ENCODE measurements at regions not wholly inside any gene's neighbourhood (a gene's known extent, or its start where the extent isn't known, plus 50 kb on each side); places are given as distances from the start of the nearest gene placed in this dataset.

- no peak for DNase-seq (ENCODE audit: extremely low read depth, low read depth)
- no peak for TF ChIP-seq CTCF (IDR thresholded peaks at IDR 0.05; ENCODE audit: low read depth, low read length)
These were observed 109.2 kb upstream of the PTPN1 start for GRCh38 chr20:50400705-50401586.

GRCh38 chr20:50401587-50402418 is 108.4 kb upstream of the PTPN1 start:
- no peak for DNase-seq (ENCODE audit: extremely low read depth, low read depth)

GRCh38 chr20:50403565-50404418 is 106.4 kb upstream of the PTPN1 start:
- TF ChIP-seq CTCF (IDR thresholded peaks at IDR 0.05; ENCODE audit: low read depth, low read length) = no peak
- DNase-seq (ENCODE audit: extremely low read depth, low read depth) = no peak

More at GRCh38 chr20:50401587-50402418, 108.4 kb upstream of the PTPN1 start:
- no peak for TF ChIP-seq CTCF (IDR thresholded peaks at IDR 0.05; ENCODE audit: low read depth, low read length)

- TF ChIP-seq CTCF (IDR thresholded peaks at IDR 0.05; ENCODE audit: low read depth, low read length) = no peak
These were observed 105.6 kb upstream of the PTPN1 start for GRCh38 chr20:50404419-50405234.

GRCh38 chr20:50405235-50405914 is 104.8 kb upstream of the PTPN1 start:
- no peak for DNase-seq (ENCODE audit: extremely low read depth, low read depth)
- no peak for TF ChIP-seq CTCF (IDR thresholded peaks at IDR 0.05; ENCODE audit: low read depth, low read length)

More at GRCh38 chr20:50404419-50405234, 105.6 kb upstream of the PTPN1 start:
- DNase-seq (ENCODE audit: extremely low read depth, low read depth) = no peak
